Skeletal muscle tissue (tissue), 3 donors: ENCODE measurements at regions not wholly inside any gene's neighbourhood (a gene's known extent, or its start where the extent isn't known, plus 50 kb on each side); places are given as distances from the start of the nearest gene placed in this dataset.

ENCODE experiments used
- H3K27ac ChIP-seq: one replicate; pipeline ENCODE4 v1.7.0; 2013; ENCODE audit warnings: mild to moderate bottlenecking, low read depth, low read length, inconsistent platforms
- H3K27me3 ChIP-seq, 3 donors: one replicate each; pipeline ENCODE4 v1.7.0; 2013; ENCODE audit warnings: low read length in 3 of 3; ENCODE audit not compliant: control insufficient read depth in 3 of 3, insufficient read depth in 3 of 3
- H3K36me3 ChIP-seq, 3 donors: one replicate each; pipeline ENCODE4 v1.7.0; 2013; ENCODE audit warnings: low read length in 3 of 3; ENCODE audit not compliant: control insufficient read depth in 3 of 3, insufficient read depth in 3 of 3
- H3K4me1 ChIP-seq, 3 donors: one replicate each; pipeline ENCODE4 v1.7.0; 2013; ENCODE audit warnings: low read length in 3 of 3, mild to moderate bottlenecking in 3 of 3; ENCODE audit not compliant: control insufficient read depth in 3 of 3, insufficient read depth in 3 of 3
- H3K4me3 ChIP-seq, 3 donors: one replicate each; pipeline ENCODE4 v1.7.0; 2013; ENCODE audit warnings: low read length in 3 of 3
- H3K9ac ChIP-seq, 3 donors: one replicate each; pipeline ENCODE4 v1.7.0; 2013; ENCODE audit warnings: low read length in 3 of 3, mild to moderate bottlenecking in 3 of 3, moderate library complexity in 2 of 3, low read depth in 1 of 3
- H3K9me3 ChIP-seq, 3 donors: one replicate each; pipeline ENCODE4 v1.7.0; 2013; ENCODE audit warnings: low read length in 3 of 3; ENCODE audit not compliant: control insufficient read depth in 3 of 3
- donor health status: Osteomylitis.

- Histone ChIP-seq H3K4me3 (no peak overlapping the region), H3K9me3 (no peaks in the 10 kb centered on the region), H3K4me1 (no peaks in the 10 kb centered on the region), H3K36me3 (no peaks in the 10 kb centered on the region), H3K27ac (no peak overlapping the region), H3K9ac (no peak overlapping the region), H3K27me3 (no peaks in the 10 kb centered on the region)
Measured at GRCh38 chr3:181457756-181458155, 254.0 kb upstream of the SOX2 start.

- no peaks in the 10 kb centered on the region for H3K4me1 ChIP-seq
- no peaks in the 10 kb centered on the region for H3K9me3 ChIP-seq
- no peak overlapping the region for H3K9ac ChIP-seq
- H3K4me3 ChIP-seq, result no peak overlapping the region
- no peaks in the 10 kb centered on the region for H3K36me3 ChIP-seq
- H3K27me3 ChIP-seq, result no peaks in the 10 kb centered on the region
- no peak overlapping the region for H3K27ac ChIP-seq
Measured at GRCh38 chr3:181457190-181457589, 254.5 kb upstream of the SOX2 start.

GRCh38 chr3:181455276-181455675 lies 256.4 kb upstream of the SOX2 start:
- H3K9ac ChIP-seq, result no peak overlapping the region

GRCh38 chr3:181454451-181455027 lies 257.2 kb upstream of the SOX2 start:
- H3K27me3 ChIP-seq, result no peaks in the 10 kb centered on the region
- H3K4me1 ChIP-seq, result no peaks in the 10 kb centered on the region
- H3K36me3 ChIP-seq, result no peaks in the 10 kb centered on the region
- no peaks in the 10 kb centered on the region for H3K9me3 ChIP-seq
- no peak overlapping the region for H3K9ac ChIP-seq
- no peak overlapping the region for H3K4me3 ChIP-seq
- H3K27ac ChIP-seq, result no peak overlapping the region

More at GRCh38 chr3:181455276-181455675, 256.4 kb upstream of the SOX2 start:
- no peak overlapping the region for H3K27ac ChIP-seq
- H3K9me3 ChIP-seq, result no peaks in the 10 kb centered on the region
- no peaks in the 10 kb centered on the region for H3K27me3 ChIP-seq
- no peak overlapping the region for H3K4me3 ChIP-seq
- H3K4me1 ChIP-seq, result no peaks in the 10 kb centered on the region
- H3K36me3 ChIP-seq, result no peaks in the 10 kb centered on the region

- H3K4me3 ChIP-seq, result no peak overlapping the region
- no peaks in the 10 kb centered on the region for H3K36me3 ChIP-seq
Measured at GRCh38 chr3:181446741-181447140, 265.0 kb upstream of the SOX2 start.

GRCh38 chr3:181442066-181442465 lies 269.7 kb upstream of the SOX2 start:
- no peaks in the 10 kb centered on the region for H3K4me1 ChIP-seq

More at GRCh38 chr3:181446741-181447140, 265.0 kb upstream of the SOX2 start:
- Histone ChIP-seq H3K27ac (no peak overlapping the region), H3K9me3 (no peaks in the 10 kb centered on the region), H3K27me3 (no peaks in the 10 kb centered on the region), H3K9ac (no peak overlapping the region), H3K4me1 (no peaks in the 10 kb centered on the region)

GRCh38 chr3:181432992-181433391 lies 278.7 kb upstream of the SOX2 start:
- Histone ChIP-seq H3K4me3 (no peak overlapping the region), H3K27ac (no peak overlapping the region), H3K27me3 (no peaks in the 10 kb centered on the region), H3K9ac (no peak overlapping the region), H3K4me1 (no peaks in the 10 kb centered on the region), H3K9me3 (no peaks in the 10 kb centered on the region), H3K36me3 (no peaks in the 10 kb centered on the region)

More at GRCh38 chr3:181442066-181442465, 269.7 kb upstream of the SOX2 start:
- no peak overlapping the region for H3K9ac ChIP-seq
- no peak overlapping the region for H3K27ac ChIP-seq
- H3K9me3 ChIP-seq, result no peaks in the 10 kb centered on the region
- H3K27me3 ChIP-seq, result no peaks in the 10 kb centered on the region
- no peaks in the 10 kb centered on the region for H3K36me3 ChIP-seq
- H3K4me3 ChIP-seq, result no peak overlapping the region

- no peaks in the 10 kb centered on the region for H3K36me3 ChIP-seq
- no peaks in the 10 kb centered on the region for H3K27me3 ChIP-seq
- no peak overlapping the region for H3K27ac ChIP-seq
- no peak overlapping the region for H3K4me3 ChIP-seq
- no peaks in the 10 kb centered on the region for H3K9me3 ChIP-seq
- no peaks in the 10 kb centered on the region for H3K4me1 ChIP-seq
- no peak overlapping the region for H3K9ac ChIP-seq
Measured at GRCh38 chr3:181431748-181432147, 280.0 kb upstream of the SOX2 start.

- H3K4me3 ChIP-seq, result no peak overlapping the region
- H3K9ac ChIP-seq, result no peak overlapping the region
- no peak overlapping the region for H3K27ac ChIP-seq
- H3K4me1 ChIP-seq, result no peaks in the 10 kb centered on the region
- H3K9me3 ChIP-seq, result no peaks in the 10 kb centered on the region
- no peaks in the 10 kb centered on the region for H3K27me3 ChIP-seq
- H3K36me3 ChIP-seq, result no peaks in the 10 kb centered on the region
Measured at GRCh38 chr3:181425074-181425473, 286.7 kb upstream of the SOX2 start.

GRCh38 chr3:181418233-181418632 lies 293.5 kb upstream of the SOX2 start:
- no peaks in the 10 kb centered on the region for H3K27me3 ChIP-seq
- no peak overlapping the region for H3K27ac ChIP-seq
- H3K9me3 ChIP-seq, result no peaks in the 10 kb centered on the region

More at GRCh38 chr3:181418233-181418632, 293.5 kb upstream of the SOX2 start:
- Histone ChIP-seq H3K4me3 (no peak overlapping the region), H3K9ac (no peak overlapping the region), H3K36me3 (no peaks in the 10 kb centered on the region), H3K4me1 (no peaks in the 10 kb centered on the region)
